GM18858 (cell line): ENCODE measurements at regions not wholly inside any gene's neighbourhood (a gene's known extent, or its start where the extent isn't known, plus 50 kb on each side); places are given as distances from the start of the nearest gene placed in this dataset.
"Not testable (repeated sequence)": the region's sequence is repeated elsewhere in the genome, so short reads cannot be mapped to it uniquely, and the experiment has no call there.

Experiments
- ATAC-seq: cut with Tn5 transposase; IDR thresholded peaks from one replicate; pipeline ENCODE4 v1.9.1; 2021; ENCODE audit not compliant: unreplicated experiment

DNA sequence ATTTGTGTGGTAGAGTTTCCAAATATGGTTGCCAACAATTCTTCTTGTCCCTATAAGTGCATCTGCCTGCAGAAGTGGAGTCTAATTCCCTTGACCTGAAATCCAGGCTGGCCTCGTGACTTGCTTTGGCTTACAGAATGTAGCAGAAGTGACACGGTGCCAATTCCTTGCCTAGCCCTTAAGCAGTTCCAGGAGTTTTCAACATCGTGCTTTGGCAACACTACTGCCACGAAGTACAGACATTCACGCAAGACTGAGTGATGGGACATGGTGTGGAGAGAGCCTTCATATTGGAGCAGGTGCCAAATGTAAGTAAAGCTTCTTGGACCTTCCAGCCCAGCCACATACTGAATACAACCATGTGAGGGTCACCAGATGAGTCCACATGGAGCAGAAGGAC, 92.9 kb upstream of the NEK6 start:
- no peak for ATAC-seq

DNA sequence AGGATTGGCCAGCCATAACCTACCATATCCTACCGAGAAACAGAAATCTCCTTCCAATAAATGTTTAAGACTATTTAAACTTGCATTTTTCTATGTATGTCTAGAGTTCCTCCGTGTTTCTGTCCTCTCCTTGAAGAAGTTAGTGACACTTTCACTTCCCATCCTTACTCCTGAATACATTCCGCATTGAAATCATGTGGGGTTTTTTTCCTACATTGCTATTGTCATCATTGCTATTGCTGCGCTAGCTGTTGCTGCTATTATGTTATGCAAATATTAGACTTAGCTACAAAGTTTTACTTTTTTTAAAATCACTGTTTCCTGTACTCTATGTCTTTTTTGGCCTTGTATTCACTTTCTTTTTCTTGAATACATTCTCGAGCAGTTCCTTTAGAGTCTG, 83.3 kb upstream of the NEK6 start:
- no peak for ATAC-seq

DNA sequence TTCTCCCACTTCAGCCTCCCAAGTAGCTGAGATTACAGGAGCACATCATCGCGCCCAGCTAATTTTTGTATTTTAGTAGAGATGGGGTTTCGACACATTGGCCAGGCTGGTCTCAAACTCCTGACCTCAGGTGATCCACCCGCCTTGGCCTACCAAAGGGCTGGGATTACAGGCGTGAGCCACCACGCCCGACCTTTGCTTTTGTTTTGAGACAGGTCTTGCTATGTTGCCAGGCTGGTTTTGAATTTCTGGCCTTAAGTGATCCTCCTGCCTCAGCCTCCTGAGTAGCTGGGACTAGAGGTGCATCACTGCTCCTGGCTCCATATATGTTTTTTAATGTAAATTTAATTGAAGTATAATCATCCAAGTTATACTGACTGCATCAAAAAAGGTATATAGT, 80.2 kb upstream of the NEK6 start:
- ATAC-seq: not testable (repeated sequence)

DNA sequence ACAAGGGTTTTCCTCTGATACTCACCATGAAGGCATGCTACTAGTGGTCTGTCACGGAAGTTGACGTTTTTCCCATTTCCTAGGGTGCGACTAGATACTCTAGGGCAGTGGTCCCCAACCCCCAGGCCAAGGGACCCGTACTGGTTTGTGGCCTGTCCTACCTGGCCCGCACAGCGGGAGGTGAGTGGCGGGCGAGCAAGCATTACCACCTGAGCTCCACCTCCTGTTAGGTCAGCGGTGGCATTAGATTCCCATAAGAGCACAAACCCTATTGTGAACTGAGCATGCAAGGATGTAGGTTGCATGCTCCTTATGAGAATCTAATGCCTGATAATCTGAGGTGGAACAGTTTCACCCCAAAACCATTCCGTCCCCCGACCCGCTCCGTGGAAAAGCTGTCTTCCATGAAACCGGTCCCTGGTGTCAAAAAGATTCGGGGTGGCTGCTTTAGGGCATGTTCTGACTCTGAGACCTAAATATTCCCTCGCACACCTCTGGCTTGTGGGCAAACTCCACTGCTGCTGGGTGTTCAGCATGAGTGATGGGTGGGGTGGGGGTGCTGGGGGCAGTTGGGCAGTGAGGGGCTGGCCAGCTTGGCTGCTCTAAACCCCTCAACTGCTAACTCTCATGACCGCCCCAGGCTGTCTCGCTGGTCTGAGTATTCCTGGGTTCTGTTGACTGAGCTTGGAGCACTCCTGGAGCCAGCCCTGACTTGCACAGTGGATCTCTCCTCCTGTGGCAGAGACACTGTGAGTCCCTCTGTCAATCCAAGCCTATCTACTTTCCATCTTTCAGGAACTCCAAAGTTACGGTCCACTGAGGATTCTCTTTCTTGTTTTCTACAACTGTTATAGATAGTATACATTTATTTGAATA, 78.3 kb upstream of the NEK6 start:
- ATAC-seq: no peak

DNA sequence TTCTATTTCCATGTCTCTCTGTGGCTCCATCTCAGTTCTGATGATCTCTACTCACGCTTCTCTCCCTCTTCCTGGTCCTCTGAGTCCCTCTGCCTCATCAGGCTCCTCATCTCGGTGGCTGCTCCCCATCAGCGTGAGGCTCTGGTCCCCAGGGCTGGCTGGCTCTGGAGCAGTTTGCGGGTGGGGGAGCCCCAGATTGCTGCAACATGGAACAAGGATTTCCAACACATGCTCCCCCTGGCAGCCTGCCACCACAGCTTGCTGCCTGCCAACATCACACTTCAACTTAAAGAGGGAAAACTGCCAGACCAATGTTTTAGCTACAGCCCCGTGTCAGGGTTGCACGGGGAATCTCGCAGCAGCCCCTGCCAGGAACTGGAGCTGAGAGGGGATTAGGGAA, 77.2 kb upstream of the NEK6 start:
- ATAC-seq: no peak

DNA sequence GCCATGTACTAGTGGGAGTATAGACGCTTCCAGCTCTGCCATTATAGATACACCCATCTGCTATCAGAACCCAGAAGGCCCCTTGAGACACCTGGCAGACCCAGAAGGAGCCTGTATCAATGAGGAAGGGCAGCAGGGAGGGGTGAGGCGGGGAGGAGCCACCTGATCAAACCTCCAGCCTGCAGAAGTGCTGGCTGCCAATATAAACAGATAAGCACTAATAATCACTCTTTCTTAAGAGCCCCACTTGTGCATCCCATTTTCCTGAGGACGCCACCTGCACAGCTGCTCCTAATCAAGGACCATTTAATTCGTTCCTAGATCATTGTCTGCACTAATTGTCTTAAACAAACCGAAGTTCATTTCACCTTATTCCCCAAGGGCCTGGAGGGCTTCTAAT, 75.0 kb upstream of the NEK6 start:
- ATAC-seq: no peak

DNA sequence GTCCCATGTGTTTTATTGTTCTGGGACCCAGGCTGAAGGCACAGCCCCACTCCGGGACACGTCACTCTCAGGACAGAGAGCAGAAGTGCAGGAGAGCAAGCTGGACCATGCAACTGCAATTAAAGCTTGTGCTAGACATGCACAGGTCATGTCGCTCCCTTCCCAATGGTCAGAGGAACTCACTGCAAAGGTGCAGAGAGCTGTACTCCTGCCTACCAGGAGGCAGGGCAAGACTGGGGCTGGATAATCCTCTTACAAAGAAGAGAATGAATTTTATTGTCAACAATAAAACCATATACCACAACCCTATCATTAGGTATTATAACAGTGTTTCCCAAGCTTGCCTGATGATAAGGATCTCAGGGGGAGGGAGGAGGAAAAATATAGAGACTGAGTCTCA, 74.0 kb upstream of the NEK6 start:
- no peak for ATAC-seq

DNA sequence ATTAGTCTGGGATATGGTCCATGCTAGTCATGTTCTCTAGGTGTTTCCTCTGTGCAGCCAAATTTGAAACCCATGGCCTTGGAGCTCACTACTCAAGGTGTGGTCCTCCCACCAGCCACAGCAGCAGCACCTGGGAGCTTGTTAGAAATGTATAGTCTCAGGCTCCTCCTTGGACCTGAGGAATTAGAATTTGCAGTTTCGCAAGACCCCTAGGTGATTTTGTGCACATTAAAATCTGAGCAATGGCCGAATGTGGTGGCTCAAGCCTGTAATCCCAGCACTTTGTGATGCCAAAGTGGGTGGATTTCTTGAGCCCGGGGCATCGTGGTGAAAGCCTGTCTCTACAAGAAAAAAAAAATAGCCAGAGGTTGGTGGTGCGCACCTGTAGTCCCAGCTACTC, 72.3 kb upstream of the NEK6 start:
- ATAC-seq: no peak

DNA sequence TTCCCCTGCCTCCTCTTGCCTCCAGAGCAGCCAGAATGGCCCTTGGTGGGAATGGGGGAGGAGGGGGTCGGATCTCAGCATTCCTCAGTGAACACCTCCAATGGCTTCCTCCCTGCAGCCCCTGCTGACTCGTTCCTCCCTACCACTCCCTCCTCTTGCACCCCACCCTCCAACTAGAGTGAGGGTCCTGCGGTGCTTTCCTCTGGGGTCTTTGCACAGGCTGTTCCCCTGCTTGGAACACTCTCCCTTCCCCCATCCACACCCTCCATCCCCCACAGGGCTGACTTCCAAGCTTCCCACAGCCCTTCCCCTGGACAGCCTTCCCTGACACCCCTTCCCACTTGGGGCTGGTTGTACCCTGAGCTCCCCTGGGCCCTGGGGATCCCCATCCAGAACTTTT, 70.4 kb upstream of the NEK6 start:
- ATAC-seq: no peak

DNA sequence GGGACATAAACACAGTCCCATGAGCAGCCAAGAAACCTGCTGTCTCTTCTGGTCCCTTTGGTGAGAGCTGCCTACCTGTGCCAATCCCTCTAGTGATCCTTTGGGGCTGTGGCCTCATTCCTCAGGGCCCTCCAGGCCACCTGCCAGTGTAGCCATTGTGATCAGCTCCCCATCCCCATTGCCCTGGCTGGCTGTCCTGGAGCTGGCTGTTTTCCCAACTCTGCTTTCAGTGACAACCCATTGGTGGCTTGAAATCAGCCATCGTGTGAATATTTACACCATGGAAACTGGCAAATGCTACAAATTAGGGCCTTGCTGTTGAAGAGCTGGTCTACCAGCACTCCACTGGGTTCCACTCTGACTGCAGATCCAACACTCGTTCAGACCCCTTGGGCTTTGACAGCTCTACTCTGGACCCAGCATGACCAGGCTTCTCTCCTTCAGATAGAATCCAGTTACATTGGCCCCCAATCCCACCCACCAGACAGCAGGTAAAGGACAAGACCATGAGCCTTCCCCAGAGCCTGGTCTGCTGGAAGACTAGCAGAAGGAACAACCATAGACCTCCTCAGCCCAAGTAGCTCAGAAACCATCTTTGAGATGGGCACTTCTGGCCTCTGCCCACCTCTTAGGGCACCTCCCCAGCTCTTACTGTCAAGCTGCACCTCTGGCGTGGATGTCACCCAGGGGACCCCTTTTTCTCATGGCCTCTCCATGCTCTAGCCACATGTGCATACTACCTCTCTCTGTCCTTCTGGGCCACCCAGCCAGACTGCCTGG, 69.2 kb upstream of the NEK6 start:
- no peak for ATAC-seq

DNA sequence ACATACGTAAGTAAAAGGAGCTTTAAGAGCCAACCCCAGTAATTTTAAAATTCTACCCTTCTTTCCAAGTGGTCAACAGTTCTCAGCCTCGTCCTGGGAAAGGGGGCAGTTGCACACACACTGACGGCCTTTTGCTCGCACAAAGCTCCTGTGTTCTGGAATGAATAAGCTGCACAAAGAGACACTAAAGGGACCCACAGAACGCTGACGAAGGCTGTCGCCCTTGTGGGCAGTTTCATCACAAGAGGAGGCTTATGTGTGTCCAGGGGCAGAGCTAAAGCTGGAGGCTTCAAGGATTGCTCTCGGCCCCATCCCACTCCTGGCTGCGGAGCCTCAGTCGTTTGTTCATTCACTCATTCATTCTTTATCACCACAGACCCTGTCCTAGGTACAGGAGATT, 67.0 kb upstream of the NEK6 start:
- ATAC-seq: no peak

DNA sequence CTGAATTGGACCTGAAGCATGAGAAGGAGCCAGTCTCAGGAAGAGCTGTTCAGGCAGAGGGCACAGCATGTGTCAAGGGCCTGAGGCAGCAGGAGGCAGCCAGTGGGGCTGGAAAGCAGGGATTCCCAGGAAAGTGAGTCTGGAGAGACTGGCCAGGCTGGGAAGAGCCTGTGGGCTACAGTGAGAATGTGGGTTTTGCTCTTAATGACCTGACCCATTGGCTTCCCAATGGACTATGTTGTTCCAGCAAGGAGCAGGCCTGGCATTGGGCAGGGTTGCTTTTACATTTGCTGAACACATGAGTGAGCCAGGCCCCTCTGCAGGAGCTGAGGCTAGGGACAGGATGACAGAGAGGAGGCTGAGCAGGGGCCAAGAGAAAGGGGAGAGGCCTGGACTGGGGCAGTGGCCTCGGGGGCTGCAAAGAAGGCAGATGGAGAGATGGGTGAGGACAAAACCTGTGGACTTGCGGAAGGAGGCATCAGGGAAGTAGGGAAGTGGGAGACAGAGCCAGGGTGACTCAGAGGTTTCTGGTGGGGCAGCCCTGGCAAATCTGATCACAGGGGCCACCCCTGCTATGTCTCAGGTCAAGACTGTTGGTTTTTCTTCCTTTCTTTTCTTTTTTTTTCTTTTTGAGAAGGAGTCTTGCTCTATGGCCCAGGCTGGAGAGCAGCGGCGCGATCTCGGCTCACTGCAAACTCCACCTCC, 65.9 kb upstream of the NEK6 start:
- no peak for ATAC-seq

DNA sequence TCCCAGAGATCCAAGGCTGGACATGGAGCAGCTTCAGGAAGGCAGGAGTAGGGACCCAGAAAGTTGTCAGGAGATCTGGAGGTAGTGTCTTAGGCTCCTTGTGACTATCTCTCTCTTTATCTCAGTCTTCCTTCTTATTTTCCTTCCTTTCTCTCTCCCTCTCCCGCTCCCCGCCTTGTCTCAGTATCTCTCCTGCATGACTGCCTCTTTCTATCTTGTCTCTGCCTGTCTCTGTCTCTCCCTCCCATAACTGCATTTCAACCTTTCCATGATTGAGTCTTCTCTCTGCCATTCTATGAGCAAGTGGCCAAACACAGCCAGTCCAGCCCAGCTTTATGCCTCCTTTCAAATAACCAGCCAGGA, 61.0 kb upstream of the NEK6 start:
- ATAC-seq: no peak

DNA sequence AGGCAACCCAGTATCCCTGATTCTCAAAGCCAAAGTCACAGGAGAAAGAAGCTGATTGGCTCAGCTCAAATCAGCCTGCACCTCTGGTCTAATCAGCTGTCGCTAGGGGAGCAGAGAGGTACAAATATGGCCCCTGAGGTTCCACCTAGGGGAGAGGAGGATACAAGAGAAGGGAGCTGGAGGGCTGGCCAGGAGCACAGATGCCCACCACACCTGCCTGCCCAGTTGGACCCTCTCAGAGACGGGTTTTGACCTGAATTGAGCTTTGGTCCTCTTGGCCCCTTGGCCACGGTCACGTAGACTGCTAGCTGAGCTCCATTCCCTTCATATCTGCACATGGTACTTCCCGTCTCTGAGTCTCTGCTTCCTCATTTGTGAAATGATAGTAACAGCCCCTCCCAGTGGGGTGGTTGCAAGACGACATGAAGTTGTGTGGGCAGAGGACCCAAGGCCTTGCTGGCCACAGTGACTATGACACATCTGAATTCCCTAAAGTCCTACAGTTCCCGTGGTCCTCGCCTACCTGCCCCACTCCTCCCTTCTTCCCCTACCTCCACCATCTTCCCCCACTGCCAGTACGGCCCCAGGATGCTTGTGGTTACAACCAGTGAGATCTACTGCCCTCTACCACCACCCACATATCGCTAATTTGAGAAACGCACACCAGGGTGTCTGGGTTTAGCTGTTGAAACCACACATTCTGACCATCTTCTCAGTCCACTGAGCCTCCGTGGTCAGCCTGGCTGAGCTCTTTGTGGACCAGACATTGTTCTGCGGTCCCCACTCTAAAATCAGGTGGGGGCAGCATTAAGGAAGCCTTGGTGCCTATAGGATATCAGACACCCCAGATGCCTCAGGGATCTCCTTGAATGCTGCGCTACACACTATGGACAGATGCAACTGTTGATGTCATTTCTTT, 60.3 kb upstream of the NEK6 start:
- peak; percentile 54 for ATAC-seq

DNA sequence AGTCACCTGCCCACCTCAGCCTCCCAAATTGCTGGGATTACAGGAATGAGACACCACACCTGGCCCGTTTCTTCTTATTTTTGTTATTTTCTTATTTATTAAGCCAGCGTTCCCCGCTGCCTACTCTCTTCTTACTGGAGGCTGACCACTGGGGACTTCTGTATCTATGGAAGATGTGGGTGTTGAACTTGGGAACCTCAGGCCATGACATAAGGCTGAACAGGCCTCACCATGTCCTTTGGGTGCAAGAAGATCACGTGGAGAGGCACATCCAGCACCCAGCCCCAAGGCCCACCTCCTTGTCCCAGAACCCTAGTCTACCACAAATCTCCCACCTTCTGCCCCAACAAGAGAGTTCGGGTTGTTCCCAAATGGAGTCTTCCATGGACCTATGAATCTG, 59.4 kb upstream of the NEK6 start:
- ATAC-seq: no peak

DNA sequence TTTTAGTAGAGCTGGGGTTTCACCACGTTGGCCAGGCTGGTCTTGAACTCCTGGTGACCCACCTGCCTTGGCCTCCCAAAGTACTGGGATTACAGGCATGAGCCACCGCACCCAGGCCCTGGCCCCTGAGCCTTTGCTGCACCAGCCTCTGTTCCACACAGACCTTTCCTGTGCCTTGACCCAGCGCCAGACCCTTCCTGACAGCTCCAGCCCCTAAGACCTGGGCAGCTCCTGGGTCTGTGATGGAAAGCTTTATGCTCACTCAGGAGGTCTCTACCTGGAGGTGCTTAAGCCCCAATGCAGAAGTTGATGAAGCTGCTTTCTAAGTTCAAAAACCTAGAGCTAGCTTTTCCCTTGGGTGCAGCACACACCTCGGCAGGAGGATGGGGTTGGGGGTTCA, 58.8 kb upstream of the NEK6 start:
- ATAC-seq: no peak

DNA sequence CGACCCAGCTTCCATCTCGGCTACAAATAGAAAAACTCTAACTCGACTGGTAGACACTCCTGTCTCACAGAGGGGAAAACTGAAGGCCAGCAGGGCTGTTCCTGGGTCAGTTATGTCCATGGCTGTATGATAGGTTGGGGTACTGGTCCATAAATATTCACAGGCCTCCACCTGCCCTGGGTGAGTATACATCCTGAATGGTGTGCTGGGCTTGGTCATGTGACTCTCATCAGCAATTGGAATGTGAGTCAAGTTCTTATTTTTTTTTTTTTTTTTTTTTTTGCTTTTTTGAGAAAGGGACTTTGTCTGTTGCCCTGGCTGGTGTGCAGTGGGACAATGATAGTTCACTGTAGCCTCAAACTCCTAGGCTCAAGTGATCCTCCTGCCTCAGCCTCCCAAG, 58.3 kb upstream of the NEK6 start:
- ATAC-seq: no peak

DNA sequence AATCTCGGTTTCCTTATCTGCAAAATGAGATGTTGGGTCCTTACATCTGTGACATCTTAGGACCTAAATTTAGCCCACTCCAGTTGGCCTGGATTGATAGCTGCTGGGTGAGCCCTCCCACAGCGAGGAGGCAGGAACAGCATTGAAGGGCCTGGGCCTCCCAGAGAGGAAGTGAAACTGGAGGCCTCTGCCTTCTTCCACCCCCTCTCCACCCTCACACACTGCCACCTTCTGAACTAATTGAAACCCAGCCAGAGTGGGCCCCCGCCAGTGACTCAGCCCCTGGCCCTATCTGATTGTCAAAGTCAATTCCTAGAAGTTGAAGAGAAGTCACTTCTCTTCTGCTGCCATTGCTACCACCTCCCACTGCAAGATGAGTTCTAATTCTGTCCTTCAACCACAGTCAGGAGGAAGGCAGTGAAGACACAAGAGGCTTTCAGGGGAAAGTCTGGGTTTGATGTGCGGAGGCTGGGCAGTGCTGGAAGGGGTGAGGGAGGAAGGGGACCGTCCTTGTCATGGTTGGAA, 55.2 kb upstream of the NEK6 start:
- peak; percentile 73 for ATAC-seq

DNA sequence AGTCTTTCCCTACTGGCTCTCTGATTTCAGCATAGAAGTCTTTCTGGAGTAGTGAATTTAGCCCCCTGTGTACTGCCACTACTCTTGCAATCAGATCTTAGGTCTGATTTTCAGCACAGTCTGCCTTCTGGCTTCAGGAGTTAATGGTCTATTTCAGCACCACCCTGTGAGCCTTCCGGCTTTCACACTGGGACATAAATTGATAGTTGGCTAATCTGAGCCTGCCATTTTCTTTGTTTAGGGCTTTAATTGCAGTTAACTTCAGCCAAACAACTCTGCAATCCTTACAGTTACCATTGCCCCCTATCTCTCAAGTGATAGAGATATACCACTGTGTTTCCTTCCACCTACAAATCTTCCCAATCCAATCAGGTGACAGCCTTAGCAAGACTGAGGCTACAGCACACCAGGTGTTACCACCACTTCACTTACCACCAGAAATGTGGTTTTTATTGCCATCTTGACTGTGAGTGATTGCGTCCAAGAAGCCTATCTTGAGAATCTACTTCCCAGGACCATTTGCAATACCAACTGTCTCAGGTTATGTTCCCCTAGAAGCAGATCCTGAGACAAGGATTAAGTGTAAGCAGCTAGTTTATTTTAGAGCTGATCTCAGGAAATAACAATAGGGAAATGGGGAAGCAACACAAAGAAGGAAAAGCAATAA, 51.9 kb upstream of the NEK6 start:
- no peak for ATAC-seq

DNA sequence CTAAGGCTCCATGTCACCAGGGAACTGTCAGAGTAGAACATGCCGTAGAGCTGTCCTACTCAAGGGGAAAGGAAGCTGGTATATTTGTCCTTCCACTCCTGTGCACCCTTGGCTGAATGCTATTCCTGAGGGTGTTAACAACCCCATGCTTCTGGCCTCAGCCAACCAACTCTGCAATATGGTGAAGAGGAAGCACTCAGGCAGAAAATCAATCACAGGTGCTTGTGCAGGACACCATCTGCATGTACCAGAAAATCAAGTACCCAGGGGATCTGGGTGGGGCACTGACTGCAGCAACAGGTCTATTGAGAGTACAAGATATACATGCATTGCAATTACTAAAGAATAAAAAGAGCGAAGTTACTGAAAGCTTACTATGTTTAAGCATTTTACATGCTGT, 51.4 kb upstream of the NEK6 start:
- ATAC-seq: no peak
